C4-2B (cell line): ENCODE measurements at regions not wholly inside any gene's neighbourhood (a gene's known extent, or its start where the extent isn't known, plus 50 kb on each side); places are given as distances from the start of the nearest gene placed in this dataset.
"Not testable (repeated sequence)": the region's sequence is repeated elsewhere in the genome, so short reads cannot be mapped to it uniquely, and the experiment has no call there.

ENCODE experiments used
- H3K27ac ChIP-seq: fragments of 450-650 bp; 2 replicates; pipeline ENCODE4 v1.5.1; 2017
- ZFX ChIP-seq: fragments of 450-650 bp; IDR thresholded peaks from 2 replicates; pipeline ENCODE4 v1.6.1; 2017
- TF ChIP-seq, protein P1 (sequence below): fragments of 450-650 bp; conservative IDR thresholded peaks from 2 replicates; pipeline ENCODE4 v1.5.1; 2017; ENCODE audit warnings: mild to moderate bottlenecking

DNA sequence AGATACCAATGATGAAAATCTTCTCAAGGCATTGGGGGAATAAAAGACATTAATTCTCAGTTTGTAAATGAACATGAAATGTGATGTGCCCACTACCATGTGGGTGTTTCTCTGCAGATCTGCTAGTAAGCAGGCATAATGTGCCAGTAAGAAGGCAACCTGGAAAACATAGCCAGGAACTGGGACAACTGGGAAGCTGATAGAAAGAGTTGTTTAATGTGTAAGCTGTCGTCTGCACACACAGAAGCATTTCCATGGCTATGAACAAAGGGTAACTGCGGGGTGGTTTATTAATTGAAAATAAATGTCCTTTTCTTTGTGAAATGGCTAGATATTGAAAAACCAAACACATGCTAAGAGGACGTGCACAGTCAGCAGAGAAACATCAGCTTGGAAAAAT, 52.0 kb downstream of the ZC3H11B start:
- H3K27ac ChIP-seq: no peak overlapping the region
- TF ChIP-seq, protein P1, sequence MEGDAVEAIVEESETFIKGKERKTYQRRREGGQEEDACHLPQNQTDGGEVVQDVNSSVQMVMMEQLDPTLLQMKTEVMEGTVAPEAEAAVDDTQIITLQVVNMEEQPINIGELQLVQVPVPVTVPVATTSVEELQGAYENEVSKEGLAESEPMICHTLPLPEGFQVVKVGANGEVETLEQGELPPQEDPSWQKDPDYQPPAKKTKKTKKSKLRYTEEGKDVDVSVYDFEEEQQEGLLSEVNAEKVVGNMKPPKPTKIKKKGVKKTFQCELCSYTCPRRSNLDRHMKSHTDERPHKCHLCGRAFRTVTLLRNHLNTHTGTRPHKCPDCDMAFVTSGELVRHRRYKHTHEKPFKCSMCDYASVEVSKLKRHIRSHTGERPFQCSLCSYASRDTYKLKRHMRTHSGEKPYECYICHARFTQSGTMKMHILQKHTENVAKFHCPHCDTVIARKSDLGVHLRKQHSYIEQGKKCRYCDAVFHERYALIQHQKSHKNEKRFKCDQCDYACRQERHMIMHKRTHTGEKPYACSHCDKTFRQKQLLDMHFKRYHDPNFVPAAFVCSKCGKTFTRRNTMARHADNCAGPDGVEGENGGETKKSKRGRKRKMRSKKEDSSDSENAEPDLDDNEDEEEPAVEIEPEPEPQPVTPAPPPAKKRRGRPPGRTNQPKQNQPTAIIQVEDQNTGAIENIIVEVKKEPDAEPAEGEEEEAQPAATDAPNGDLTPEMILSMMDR: no peak
- TF ChIP-seq ZFX: no peak

DNA sequence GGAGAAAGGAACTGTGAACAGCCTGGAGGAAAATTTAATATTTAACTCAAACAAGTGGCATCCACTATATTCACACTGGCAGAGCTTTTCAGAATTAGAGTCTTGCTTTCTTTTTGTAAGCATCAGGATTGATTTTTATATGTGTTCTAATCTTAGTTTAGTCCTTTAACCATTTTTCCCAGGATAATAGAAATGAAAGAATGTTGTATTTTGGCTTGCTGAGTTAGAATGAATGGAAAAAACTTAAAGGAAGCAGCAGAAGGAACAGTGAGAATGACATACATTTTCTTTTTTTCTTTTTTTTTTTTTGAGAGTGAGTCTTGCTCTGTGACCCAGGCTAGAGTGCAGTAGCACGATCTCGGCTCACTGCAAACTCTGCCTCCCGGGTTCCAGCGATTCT, 53.0 kb downstream of the ZC3H11B start:
- no peak overlapping the region for H3K27ac ChIP-seq
- TF ChIP-seq, protein P1: no peak
- no peak for TF ChIP-seq ZFX

DNA sequence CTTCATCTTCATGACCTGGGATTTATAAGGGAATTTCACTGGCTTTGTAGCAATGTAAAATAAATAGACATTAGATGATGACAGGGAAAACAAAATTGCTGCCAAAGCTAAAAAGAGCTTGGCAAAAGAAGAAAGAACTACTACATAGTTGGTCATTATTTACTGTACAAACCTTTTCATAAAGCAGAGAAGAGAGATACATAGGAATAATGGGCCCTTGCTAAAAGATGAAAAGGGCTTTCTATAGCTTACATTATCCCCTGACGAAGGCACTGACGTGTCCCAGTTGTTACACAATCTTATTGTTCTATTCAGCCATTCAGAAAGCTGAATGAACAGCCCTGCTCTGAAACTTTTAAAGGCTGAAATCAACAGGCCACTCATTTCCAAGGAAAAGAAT, 57.1 kb downstream of the ZC3H11B start:
- H3K27ac ChIP-seq: no peak overlapping the region
- no peak for TF ChIP-seq ZFX
- TF ChIP-seq, protein P1: no peak

DNA sequence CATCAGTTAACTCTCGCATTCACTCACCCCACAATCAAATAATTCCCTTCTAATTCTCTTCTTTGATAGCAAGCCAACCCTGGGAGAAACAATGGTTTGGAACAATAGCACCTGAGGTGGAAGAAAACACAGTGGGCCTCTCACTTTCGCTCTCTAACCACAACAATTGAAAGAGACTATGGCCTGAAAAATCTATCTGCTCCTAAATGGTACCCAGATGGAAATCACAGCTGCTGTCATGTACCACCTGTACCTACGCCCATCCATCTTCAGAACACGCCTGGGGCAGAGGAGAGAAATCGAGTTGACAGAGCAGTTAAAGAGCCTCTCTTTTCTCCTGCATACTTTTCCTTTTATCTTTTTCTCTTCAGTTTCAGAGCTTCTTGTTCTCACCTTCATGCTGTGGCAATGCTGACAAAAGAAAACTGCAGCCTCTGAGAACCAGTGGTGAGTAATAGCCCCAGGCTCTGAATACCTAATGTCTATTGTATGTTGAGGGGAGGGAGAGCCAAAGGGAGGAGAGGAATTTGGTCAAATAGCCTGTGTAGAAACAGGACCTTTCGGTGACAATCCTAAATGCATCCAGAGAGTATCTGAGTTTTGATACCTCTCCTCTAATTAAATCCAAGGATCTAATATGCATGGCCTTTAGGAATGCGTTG, 57.7 kb downstream of the ZC3H11B start:
- H3K27ac ChIP-seq: no peak overlapping the region
- TF ChIP-seq, protein P1: no peak
- TF ChIP-seq ZFX: no peak

DNA sequence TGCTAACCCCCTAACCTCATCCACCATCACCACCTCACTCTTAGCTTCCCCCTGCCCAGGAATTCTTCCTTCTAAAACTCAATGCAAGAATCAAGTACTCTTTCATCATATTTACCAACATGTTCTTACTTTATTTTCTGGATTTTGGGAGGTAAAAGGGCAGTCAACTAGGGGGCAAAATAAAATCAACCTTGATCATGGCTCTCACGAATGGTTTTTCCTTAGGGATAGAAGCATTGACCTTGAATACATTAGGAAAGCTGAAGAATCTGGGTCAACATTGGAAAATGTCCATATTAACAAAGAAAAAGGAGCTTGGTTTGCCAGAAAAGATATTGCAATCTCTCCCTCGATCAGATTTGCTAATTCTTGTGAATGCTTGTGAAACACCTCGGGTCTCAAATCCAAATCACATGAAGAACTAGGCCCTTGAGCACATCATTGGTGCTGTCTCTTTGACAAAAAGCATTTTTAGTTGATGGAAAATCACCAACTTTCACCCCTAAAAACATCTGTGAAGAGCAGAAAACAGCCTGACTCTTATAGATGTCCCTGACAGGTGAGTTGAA, 58.9 kb downstream of the ZC3H11B start:
- TF ChIP-seq, protein P1: no peak
- TF ChIP-seq ZFX: no peak
- H3K27ac ChIP-seq: no peak overlapping the region

DNA sequence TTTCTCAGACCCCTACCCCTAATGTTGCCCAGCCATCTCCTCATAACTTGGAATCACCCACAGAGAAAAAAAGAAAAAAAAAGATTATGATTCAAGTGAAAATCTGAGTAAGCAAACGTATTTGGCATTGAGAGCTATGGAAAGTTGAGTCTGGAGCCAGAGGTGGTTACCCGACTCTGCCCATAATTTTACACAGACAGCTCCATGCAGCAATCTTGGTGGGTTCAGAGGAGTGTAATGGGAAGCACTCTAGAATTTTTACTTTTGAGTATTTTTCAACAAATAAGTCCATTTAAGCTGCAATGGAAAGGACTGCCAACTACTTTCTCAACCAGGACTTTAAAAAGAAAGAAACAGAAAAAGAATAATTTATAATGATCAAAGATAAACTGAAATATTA, 62.7 kb downstream of the ZC3H11B start:
- TF ChIP-seq, protein P1: no peak
- TF ChIP-seq ZFX: no peak

DNA sequence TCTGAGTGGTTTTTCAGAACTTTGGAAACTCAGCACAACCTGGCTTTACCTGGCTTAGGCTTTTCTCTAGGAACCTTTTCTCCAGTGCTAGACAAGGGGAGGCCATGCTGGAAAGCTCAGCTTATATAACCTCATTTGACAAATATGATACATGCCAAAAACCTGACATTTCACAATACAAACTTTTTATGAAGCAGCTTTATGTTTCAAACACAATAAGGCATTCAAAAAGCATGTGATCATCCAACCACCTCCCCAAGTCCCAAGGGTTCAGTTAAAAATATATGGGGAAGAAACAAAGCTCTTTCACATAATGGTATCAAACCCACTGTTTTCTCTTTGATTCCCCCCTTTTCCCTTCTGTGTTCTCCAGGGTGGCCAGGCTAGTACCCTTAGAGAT, 63.7 kb downstream of the ZC3H11B start:
- TF ChIP-seq ZFX: no peak

More for the DNA sequence above, 62.7 kb downstream of the ZC3H11B start:
- H3K27ac ChIP-seq: no peak overlapping the region

DNA sequence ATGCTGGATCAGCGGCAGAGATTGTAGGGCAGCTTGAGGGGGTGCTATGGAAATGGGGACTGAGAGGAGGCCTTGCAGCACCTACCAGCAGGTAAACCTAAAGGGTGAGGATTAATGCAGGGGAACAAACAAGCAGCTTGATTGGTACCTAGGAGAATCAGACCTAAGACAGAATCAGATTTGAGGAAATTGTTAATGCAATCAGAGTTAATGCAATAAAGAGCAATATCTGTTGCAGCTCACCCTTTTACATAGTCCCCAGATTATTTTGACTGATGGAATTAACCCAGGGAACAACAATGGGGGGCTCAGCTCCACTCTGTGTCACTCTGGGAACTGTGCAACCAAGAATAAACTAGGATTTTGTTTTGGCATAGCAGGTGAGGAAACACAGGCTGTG, 64.5 kb downstream of the ZC3H11B start:
- no peak overlapping the region for H3K27ac ChIP-seq
- no peak for TF ChIP-seq ZFX
- TF ChIP-seq, protein P1: no peak

More for the DNA sequence above, 63.7 kb downstream of the ZC3H11B start:
- H3K27ac ChIP-seq: no peak overlapping the region

DNA sequence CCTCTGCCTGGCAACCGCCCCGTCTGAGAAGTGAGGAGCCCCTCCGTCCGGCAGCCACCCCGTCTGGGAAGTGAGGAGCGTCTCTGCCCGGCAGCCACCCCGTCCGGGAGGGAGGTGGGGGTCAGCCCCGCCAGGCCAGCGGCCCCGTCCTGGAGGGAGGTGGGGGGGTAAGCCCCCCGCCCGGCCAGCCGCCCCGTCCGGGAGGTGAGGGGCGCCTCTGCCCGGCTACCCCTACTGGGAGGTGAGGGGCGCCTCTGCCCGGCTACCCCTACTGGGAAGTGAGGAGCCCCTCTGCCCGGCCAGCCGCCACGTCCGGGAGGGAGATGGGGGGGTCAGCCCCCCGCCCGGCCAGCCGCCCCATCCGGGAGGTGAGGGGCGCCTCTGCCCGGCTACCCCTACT, 67.1 kb downstream of the ZC3H11B start:
- not testable (repeated sequence) for H3K27ac ChIP-seq
